ENCODE measurements at regions not wholly inside any gene's neighbourhood (a gene's known extent, or its start where the extent isn't known, plus 50 kb on each side); places are given as distances from the start of the nearest gene placed in this dataset.

DNA sequence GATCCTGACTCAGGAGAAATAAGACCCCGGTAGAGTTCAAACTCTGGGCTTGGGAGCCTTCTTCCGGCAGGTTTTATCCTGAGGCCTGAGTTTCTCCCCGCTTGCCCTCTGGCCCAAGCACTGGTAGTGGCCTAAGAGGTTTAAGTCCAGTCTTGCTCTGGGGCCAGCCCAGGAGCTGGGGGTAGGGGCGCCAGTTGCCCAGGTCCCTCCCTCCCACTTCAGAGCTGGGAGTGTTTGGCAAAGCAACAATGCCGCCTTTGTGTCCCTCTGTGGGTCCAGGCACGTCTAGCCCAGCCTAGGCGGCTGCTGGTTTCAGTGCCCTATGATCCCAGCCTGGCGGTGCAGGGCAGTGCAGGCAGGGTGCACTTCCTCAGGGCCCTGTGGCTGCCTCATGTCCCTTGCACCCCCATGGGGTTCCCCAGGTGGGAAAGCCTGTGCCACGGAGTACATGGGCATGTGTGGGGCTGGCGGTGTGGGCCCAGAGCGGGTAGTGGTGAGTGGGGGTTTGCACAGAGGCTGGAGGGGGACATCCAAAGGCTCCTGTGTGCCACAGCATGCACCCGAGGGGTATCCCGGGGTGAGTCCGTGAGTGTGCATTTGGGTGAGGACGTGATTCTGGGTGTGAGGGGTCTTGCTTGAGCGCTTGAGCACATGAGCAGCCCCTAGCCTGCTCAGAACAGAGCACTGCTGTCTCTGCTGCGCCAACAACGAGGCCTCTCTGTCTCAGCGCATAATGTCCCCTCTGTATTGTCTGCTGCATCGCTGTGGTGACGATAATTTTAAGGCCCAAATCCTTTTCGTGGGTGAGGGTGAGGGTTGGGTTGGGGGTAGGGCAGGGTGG lies 61.7 kb upstream of the PSD2 start:
- no peak for DNase-seq (ENCODE audit: low read depth in 2 of 2)

DNA sequence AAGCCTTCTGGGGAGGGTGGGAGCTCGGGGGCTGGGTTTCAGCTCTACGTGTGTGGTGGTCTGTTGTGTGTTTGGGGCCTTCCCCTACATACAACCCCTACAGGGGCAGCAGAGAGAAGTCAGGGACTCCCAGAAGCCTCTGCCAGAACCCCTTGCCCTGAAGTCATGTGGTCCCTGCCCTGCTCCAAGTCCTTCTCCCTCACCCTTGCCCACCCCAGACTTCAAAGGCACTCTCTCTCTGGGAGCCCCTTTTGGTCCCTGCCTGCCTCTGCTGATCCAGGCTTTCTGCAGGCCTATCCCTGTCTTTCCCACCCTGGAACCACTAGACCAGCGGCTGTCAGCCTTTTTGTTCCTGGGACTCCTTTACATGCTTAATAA lies 61.1 kb upstream of the PSD2 start:
- DNase-seq (ENCODE audit: low read depth in 2 of 2) = no peak

GRCh38 chr5:139738193-139739149 lies 57.1 kb upstream of the PSD2 start:
- no peak for DNase-seq (ENCODE audit: low read depth in 2 of 2)

DNA sequence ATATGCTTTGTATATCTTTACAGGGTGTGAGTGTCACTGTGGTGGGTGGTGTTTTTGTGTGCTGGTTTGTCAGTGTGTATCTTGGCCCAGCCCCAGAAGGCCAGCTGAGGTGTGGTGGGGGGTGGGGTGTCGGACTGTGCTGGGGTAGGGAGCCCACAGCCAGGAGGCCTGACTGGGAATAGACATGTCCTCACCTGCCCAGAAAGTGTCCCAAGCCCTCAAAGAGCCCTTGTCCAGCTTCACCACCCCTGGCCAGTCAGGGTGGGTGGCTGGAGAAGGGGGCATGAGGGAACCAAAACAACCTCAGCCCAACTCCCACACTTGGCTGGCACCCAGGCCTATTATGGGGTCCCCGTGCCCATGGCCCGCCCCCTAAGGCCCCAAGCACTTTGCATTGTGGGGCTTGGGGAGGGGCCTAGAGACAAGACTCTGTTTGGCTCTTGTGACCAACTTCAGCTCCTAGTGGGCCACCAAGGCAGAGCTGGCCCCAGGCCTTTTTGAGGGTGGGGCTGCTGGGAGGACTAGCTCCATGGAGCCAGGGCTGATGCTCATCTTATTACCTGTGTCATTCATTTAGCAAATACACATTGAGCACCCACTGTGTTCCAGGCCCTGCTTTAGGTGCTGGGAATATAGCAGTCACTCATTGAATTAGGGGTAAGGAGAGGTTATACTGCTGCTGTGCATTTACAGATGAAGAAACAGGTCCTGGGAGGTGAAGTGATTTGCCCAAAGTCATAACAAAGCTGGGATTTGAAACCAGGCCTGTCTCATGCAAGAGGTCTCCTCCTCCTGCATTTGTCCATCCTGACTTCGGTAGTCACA lies 56.2 kb upstream of the PSD2 start:
- DNase-seq (ENCODE audit: low read depth in 2 of 2) = no peak

DNA sequence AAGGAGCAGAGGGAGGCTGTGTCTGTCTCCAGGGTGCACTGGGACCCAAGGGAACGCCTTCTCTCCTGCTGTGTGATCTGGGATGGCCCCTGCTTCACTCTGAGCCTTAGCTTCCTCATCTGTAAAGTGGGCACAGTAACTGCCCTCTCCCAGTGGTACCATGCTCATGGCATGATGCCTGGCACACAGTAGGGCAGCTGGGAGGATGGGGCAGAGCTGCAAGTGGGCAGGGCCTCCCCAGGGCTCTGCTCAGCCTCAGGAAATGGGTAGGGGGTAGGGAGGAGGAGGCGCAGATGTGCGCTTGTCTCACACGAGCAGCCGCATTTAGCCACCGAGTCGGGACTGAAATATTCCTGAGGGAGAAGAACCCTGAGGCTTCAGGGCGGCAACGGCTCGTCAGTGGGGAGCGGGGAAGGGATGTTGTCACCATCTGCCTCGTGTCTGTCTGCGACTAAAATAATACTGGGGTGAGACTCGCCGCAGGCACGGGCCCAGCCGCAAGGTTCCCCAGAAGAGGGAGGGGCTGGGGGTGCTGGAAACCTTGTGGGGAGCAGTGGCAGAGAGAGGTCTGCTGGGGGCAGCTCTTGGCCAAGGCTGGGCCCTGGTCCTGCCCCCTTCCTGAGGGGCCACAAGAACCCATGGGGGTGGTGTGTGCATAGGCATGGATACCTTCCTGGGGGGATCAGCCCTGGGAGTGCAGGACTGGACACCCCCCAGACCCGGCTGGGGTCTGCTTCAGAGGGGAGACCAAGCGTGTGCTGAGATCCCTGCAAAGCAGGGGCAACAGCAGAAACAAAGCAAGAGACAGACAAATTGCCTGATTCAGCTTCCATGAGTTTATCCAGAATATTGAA lies 55.2 kb upstream of the PSD2 start:
- no peak for DNase-seq (ENCODE audit: low read depth in 2 of 2)

DNA sequence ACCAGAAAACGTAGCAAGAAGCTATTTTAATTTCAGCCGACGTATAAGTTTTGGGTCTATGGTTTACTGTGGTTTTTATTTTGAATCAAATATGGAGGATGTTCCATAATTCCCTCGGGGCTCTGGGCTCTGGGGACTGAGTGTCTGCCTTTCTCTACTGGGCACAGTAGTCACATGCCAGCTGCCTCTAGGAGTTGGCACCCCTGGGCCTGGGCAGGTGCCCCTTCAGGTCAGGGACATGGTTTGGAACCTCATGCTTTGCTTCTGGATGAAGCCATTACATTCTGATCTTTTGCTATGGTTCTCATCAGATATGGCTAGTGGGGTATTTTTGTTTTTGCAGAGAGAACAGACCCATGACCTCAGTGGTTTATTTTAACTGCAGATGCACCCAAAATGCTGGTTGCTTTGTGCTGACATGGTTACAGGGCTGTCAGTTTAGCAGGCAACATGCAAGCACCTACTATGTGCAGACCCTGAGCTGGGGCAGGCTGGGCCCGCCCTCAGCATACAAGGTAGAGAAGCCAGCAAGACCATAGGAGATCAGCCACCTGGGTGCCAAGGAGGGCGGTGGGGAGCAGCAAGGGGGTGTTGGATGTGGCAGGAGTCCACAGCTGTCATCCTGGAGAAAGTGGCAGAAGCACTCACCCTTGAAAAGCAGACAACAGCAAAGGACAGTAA lies 54.5 kb upstream of the PSD2 start:
- DNase-seq (ENCODE audit: low read depth in 2 of 2) = no peak

DNA sequence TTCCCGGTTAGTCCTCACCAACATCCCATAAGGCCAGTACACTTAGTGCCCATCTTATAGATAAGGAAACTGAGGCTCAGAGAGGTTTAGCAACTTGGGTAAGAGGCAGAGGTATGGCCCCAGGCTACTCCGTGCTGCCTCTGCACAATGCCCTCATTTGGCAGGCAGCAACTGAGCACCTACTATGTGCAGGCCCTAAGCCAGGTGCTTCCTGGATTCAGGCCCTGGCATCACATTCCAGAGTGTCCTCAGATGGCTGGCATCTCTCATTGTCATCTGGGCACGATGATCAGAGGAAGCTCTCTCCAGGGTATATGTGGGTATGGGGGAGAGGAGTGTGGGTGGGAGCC lies 53.8 kb upstream of the PSD2 start:
- DNase-seq (ENCODE audit: low read depth in 2 of 2) = no peak

GRCh38 chr5:139742173-139742903 lies 53.3 kb upstream of the PSD2 start:
- no peak for DNase-seq (ENCODE audit: low read depth in 2 of 2)

GRCh38 chr5:139743001-139743771 lies 52.4 kb upstream of the PSD2 start:
- no peak for DNase-seq (ENCODE audit: low read depth in 2 of 2)

GRCh38 chr5:139743804-139744203 lies 51.8 kb upstream of the PSD2 start:
- no peak for DNase-seq (ENCODE audit: low read depth in 2 of 2)

GRCh38 chr5:139744471-139745131 lies 51.0 kb upstream of the PSD2 start:
- no peak for DNase-seq (ENCODE audit: low read depth in 2 of 2)

DNA sequence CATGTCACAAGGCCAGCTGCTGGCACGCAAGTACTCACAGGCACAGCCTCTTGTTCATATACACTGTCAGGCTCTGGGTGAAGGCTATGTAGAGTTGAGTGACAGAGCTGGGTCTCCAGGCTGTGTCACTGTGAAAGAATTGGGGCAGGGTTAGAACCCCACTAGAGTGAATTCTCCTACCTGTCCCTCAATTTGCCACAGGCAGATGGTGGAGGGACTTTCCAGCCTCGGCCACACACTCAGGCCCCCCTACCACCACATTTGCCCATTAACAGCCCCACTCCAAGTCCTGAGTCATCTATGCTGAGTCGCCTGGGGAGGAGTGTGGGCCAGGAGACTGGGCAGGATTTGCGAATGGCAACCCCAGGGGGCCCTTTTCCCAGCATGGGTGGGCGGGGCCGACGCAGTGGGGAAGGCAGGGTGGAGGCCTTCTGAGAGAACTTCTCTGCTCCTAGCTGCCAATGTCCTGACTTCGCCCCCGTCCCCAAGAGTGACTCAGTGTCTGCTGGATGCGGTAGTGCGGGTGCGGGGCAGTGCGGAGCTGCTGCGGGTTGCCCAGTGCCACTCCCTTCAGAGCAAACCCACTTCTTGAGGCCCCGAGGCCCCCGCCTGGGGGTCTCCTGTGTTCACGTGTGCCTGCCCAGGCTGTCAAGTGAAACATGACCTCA lies 50.3 kb upstream of the PSD2 start:
- peak; percentile 66 to 73 for DNase-seq (ENCODE audit: low read depth in 2 of 2)

DNA sequence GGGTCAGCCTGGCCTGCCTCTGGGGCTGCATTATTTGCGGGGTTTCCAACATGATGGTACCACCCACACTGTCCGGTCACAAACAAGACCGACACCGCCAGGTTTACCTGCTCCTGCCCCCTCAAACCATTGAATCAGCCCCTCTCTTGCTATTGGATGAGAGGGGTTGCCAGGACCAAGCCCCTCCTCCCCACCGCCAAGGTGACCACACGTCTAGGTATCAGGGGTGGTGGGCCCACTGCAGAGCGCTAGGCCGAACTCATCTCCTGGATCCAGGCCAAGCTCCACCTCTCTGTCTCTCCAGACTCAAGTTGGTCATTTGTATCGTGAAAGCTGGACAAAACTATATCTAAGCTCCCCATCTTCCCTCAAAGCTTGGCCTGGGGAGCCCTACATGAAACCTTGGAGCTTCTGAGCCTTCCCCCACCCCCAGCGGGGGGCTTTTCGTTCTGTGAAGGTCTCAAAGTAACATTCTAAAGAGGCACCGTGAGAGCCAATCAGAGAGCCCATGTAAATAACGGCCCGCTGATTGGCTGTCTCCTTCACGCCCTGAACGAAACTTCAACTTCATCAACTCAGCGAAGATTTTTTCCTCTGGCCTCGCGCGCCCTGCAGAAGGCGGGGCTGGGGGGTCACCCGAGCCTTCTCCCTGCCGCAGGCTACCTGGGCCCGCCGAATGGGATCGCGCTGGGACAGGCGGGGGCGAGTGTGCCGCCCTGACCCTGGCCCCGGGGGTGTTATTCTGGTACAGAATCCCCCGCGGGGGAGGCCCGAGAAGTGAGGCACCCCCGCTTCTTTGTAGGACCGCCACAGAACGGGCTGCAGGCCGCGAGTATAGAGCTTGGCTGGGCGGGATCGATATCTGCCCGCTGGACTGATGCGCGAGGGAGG lies 49.6 kb upstream of the PSD2 start:
- peak; percentile 68 to 74 for DNase-seq (ENCODE audit: low read depth in 2 of 2)

Measured in fibroblast of skin of left quadriceps (primary cell).